ENCODE measurements at regions not wholly inside any gene's neighbourhood (a gene's known extent, or its start where the extent isn't known, plus 50 kb on each side); places are given as distances from the start of the nearest gene placed in this dataset.
"Not testable (repeated sequence)": the region's sequence is repeated elsewhere in the genome, so short reads cannot be mapped to it uniquely, and the experiment has no call there.

GRCh38 chr1:96865731-96866685 lies 144.4 kb downstream of the PTBP2 start:
- DNase-seq (ENCODE audit: low read depth), result no peak

DNA sequence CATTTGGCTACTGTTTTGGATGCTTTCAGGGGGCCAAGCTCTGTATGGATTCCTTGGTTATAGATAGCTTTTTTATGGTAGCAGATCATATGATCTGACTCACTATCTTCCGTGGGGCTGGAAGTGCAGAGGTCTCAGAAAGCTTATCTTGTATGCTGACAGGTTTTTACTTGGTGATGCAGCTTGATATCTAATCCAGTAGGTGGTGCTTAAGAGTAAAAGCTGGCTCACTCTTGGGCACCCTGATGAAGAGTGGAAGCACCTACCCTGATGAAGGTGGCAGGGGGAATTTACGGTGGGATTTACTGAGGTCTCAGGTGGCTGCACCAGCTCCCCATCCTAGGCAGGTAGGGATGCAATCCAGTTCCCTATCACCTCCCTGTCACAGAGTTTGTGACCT lies 151.2 kb downstream of the PTBP2 start:
- no peak for DNase-seq (ENCODE audit: low read depth)

DNA sequence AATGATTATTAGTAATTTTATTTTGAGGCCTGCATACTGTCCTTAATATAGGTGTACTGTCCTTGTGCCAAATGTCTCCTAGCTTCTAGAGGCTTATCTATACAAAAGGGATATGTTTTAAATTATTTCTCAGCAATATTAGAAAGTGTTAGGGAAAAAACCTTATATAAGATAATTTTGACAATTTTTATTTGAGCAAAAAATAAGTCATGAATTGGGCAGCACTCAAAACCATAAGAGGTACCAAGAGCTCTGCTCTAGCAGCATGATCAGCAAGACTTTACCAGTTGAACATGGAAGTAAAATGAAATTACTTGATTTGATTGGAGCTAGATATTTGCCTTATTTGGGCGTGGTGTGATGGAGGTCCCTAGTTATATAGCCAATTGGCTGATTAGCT lies 157.1 kb downstream of the PTBP2 start:
- no peak for DNase-seq (ENCODE audit: low read depth)

DNA sequence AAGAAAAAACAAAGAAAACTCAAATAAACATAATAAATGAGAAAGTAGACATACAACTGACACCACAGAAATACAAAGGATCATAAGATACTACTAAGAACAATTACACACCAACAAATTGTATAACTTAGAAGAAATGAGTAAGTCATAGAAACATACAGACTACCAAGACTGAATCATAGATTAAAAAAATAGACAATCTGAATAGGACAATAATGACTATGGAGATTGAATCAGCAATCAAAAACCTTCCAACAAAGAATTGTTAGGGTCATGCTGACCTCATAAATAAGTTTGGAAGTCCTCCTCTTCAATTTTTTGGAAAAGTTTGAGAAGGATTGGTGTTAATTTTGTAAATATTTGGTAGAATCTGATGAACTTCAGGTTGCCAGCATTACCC lies 159.0 kb downstream of the PTBP2 start:
- no peak for DNase-seq (ENCODE audit: low read depth)

DNA sequence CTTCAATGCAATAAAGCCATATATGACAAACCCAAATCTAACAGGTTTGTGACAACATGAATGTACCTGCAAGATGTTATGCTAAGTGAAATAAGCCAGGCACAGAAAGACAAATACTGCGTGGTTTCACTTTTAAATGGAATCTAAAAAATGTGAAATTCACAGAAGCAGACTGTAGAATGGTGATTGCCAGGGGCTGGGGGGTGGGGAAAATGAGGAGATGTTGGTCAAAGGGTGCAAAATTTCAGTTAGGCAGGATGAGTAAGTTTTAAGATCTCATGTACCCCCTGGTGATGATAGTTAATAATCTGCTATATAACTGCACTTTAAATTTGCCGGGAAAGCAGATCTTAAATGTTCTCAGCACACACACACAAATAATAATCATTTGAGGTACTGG lies 160.5 kb downstream of the PTBP2 start:
- no peak for DNase-seq (ENCODE audit: low read depth)

- no peak for DNase-seq (ENCODE audit: low read depth)
Observed at GRCh38 chr1:96886474-96886873, 164.9 kb downstream of the PTBP2 start.

DNA sequence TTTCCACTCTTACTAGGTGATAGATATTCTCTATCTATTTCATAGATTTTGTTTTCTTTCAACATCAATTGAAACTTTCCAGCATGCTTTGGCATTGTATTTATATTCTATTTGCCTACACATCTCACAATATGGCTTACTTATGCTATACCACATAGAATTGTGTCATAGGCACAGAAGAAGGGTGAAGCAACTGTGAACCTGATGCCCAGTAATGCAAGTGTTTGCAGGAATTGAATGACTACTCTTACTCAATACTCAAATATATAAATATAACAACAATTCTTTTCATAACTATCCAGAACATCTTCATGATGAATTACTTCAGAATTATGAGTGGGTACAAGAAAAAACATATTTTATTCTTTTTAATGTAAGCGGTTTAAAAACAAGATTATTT lies 165.9 kb downstream of the PTBP2 start:
- DNase-seq (ENCODE audit: low read depth), result no peak

DNA sequence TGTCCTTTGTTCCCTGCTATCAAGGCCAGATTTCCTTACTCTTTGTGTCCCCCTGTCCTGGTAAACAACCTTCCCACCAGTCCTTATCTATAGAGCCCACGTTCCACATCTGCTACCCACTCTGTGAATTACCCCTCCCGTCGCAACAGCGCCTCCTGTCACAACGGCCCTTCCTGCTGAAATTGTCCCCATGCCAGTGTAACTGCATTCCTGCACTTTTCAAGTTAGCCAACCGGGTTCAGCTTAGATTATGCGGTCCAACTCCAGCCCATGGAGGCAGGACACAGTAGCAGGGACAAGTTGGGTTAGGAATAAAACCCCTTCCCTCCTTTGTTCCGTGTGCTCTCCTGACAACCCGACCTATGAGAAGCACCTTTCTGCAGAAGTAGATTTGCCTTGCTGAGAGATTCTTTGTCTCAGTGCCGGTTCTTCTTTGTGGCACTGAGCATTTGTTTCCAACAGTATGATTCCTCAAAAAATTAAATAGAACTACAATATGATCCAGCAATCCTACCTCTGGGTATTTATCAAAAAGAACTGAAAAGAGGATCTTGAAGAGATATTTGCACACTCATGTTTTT lies 180.3 kb downstream of the PTBP2 start:
- no peak for DNase-seq (ENCODE audit: low read depth)

DNA sequence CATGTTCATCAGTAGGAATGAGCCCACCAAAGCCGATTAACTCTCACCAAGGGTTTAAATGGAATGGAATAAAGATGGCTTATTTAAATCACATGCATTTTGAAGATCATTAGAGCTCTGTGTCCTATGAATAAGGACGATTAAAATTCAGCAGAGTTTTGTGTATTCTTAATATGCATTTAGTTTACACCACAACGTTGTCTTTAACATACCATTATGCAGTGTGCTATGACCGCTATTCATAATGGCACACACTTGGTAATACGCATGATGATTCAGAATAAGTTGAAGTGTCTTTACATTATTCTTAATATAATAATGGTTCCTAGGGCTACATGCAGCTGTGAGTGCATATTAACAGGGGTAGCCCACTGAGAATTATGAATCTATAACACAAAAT lies 190.7 kb downstream of the PTBP2 start:
- DNase-seq (ENCODE audit: low read depth), result no peak

GRCh38 chr1:96915701-96916100 lies 194.1 kb downstream of the PTBP2 start:
- DNase-seq (ENCODE audit: low read depth), result not testable (repeated sequence)

GRCh38 chr1:96918406-96918805 lies 196.8 kb downstream of the PTBP2 start:
- DNase-seq (ENCODE audit: low read depth), result no peak

GRCh38 chr1:96922181-96922580 lies 200.6 kb downstream of the PTBP2 start:
- DNase-seq (ENCODE audit: low read depth), result no peak

DNA sequence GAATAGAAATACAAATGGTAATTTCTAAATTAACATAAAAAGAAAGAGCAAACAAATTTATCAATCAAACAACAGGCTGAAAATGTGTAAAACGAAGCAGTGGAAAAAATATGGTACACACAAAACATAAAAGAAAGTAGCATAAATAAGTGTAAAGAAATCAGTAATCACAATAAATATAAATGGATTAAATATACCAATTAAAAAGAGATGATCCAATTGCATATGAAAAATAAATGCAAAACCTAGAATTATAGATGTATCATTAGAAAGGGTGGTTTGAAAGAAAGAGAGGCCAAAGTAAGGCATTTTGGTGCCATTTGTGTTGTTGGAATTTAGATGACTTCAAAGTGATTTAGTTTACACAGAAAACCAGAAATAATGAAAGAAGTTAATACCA lies 202.2 kb downstream of the PTBP2 start:
- no peak for DNase-seq (ENCODE audit: low read depth)

DNA sequence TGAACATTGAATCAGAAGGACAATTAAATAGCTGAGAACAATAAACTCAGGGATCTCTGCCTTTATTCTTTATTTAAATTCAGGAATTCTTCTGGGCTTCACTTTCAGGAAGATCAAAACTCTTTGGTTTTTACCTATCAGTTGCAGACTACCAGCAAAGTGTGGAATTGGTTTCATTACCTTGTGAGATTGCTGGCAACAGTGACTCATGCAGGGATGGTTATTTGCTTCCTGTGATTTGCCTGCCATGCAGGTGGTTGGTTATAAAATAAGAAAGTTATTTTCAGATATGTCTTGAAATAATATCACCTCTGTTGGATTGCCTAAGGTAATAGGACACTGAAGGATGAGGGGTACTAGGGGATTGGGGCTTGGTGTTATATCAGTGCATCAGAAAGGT lies 204.6 kb downstream of the PTBP2 start:
- DNase-seq (ENCODE audit: low read depth), result no peak

- no peak for DNase-seq (ENCODE audit: low read depth)
Observed at GRCh38 chr1:96927125-96927524, 205.5 kb downstream of the PTBP2 start.

DNA sequence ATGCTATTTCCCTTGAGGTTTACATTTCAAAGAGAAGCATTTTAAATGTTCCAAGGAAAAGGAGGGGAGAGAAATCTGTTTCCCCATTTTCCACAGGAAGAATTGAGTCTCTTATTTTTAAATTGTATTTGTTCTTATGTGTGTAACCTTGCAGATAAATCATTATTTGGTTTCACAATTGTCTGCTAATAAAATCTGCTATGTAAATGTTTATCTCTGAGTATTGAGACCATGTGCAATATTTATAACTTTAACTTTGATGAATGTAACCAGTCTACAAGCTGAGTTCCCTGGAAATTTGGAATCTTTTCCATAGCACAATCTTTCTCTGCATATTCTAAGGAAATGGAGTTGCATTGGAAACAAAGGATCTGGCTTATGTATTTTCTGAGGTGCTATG lies 209.6 kb downstream of the PTBP2 start:
- DNase-seq (ENCODE audit: low read depth), result no peak

DNA sequence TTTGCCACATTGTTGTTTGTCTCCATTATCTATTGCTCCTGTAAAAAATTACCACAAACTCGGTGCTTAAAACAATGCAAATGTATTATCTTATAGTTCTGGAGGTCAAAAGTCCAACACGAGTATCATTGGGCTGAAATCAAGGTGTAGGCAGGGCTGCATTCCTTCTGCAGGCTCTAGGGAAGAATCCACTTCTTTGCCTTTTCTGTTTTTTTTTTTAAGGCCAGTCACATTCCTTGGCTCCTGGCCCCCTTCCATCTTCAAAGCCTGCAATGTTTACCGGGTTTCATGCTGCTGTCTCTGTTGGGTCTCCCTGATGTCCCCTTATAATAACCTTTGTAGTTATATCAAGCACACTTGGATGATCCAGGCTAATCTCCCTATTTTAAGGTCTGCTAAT lies 212.7 kb downstream of the PTBP2 start:
- DNase-seq (ENCODE audit: low read depth), result no peak

DNA sequence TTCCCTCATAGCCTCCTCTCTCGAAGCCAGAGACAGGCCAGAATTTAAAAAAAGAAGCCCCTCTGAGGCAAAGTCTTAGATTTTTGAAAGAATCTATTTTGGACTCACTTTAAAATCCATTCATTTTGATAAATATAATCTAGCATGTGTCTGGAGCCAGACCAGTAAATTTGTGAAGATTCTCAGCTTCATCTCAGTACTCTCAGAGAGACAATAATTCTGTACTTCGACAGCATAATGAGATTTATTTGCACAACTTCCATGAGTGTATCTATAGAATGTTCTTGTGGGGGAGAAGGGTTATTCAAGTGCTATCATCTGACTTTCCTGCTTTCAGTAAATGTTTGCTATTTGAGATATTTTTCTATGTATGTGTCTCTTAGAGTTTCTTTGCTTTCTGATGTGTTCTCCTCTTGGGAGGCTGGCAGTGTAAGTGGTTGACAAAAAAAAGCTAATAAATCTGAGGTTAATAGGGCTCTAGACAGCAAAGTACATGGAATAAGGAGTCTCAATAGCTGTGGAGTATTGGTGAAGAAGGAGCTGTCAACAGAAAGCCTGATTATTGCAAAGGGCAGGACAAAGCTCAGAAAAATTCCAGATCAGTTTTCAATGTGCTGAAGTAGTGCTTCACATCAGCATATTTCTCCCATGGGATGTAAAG lies 223.0 kb downstream of the PTBP2 start:
- no peak for DNase-seq (ENCODE audit: low read depth)

- no peak for DNase-seq (ENCODE audit: low read depth)
Observed at GRCh38 chr1:96945509-96946084, 224.0 kb downstream of the PTBP2 start.

DNA sequence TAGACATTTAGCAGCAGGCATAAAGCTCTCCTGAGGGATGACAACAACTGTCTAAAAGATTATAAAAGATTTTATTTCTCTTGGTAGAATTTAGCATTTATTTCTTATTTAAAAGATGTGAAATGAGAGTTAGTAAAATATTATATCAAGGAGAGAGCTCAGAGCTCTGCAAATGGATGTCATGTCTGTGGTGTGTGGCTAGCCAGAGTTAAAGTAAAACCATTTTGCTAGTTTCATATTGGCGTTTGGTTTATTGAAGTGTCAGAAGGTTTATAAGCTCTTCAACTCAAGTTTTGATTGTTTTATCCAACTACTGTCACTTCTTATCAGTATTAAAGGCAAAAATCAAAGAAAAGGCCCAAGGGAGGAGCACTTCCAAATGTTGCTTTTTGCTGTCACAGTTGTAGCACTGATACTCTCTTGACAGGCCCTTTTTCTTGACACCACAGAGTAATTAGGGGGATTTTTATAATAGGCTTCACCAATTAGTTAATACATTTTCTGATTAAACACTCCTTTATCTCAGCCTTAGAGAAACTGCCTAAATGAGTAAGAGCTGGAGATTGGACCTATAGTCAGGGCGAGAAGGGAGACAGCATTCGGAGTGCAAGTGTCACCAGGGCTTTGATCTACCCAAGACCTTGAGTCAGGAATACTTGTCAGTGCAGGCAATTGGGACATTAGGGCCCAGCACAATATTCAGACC lies 233.9 kb downstream of the PTBP2 start:
- no peak for DNase-seq (ENCODE audit: low read depth)

- no peak for DNase-seq (ENCODE audit: low read depth)
Observed at GRCh38 chr1:96962216-96962615, 240.6 kb downstream of the PTBP2 start.

GRCh38 chr1:96962751-96963211 lies 241.2 kb downstream of the PTBP2 start:
- no peak for DNase-seq (ENCODE audit: low read depth)
